ENCODE measurements at regions not wholly inside any gene's neighbourhood (a gene's known extent, or its start where the extent isn't known, plus 50 kb on each side); places are given as distances from the start of the nearest gene placed in this dataset.
"Not testable (repeated sequence)": the region's sequence is repeated elsewhere in the genome, so short reads cannot be mapped to it uniquely, and the experiment has no call there.

DNA sequence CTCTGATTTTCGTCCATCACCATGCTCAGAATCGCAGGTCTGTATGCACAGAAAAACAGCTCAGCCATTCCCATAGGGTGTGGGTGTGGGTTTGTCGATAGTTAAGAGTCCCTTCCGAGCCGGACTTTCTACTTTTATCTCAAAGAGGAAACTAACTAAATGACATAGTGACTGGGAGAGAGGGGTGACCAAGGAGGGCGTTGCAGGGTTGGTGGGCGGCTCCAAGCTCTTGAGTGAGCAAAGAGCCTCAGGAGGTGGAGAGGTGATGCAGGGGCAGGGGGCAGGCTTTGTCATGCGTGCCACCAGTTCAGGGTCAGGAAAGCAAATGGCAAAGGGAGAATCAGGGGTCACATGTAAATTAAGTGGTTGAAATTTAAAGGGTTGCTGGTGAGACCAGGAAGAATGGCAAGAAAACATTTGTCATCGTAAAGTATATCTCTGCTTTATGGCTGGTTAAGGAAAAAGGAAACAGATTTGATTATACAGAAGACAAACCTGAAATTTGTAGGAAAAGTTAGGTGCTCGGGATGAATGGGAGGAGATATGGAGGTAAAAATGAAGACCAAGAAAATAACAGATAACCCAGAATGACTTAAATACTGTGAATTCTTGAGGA lies 249.0 kb downstream of the SETD4 start:
- Mint-ChIP-seq H3K27ac (no peak overlapping the region), H3K27me3 (peaks cover 0 to 7% of the 10 kb centered on the region in 2 donors), H3K4me3 (no peak overlapping the region), H3K4me1 (no peaks in the 10 kb centered on the region), H3K36me3 (no peaks in the 10 kb centered on the region), H3K9me3 (no peaks in the 10 kb centered on the region)
- POLR2A ChIA-PET: no interaction called here
- CTCF ChIA-PET: interaction anchor here in 1 of 2 donors (0.5 kb wide), 1 partner anchor 702 kb away, joined by 3 read pairs; no protein-coding TSS in a partner anchor
- 81% methylated on average over 6 of the region's 10 CpGs for WGBS (ENCODE audit: insufficient coverage)
- DNase-seq (no peak), ATAC-seq (replicated peaks in 1 of 4) (no peak)
- no peaks in the 10 kb centered on the region for H3K4me1 ChIP-seq (ENCODE audit: control insufficient read depth in 1 of 2, extremely low read depth in 1 of 2, insufficient read depth in 2 of 2, low read length in 2 of 2)
- H3K27ac ChIP-seq (ENCODE audit: low read length): no peak overlapping the region
- no peaks in the 10 kb centered on the region for H3K36me3 ChIP-seq (ENCODE audit: control insufficient read depth in 2 of 2, extremely low read depth in 1 of 2, insufficient read depth in 1 of 2, low read length in 1 of 2)
- peaks cover 0 to 2% of the 10 kb centered on the region in 2 experiments for H3K27me3 ChIP-seq (replicated peaks in 1 of 2; ENCODE audit: control insufficient read depth in 2 of 2, extremely low read depth in 1 of 2, insufficient read depth in 2 of 2, low read length in 1 of 2)
- no peak overlapping the region for H3K4me3 ChIP-seq (ENCODE audit: control insufficient read depth in 1 of 2, extremely low read depth in 1 of 2, low read length in 1 of 2)
- no peaks in the 10 kb centered on the region for H3K9me3 ChIP-seq

DNA sequence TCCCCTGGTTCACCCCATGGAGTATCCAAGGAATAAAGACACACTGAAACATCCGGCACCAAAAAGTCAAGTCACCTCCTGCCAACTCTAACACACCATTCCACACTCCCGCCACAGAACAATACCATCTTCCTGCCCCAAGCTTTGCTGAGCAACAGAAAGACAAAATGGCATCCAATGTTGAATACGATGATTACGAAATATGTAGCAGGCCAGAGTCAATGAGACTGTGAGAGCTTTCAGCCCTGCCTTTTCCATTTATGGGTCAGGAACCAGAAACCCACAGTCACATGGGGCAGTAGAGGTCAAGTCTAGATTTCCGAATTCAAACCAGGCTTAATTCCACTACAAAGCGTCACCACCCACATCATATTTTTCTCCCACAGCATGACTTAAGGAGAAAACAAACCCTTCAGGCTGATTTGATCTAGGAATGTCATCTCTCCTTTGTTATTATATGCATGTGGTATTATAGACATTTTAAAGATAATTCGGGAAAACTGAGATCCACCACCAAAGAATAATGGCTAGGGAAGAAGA lies 249.8 kb downstream of the SETD4 start:
- no peak overlapping the region for H3K4me3 ChIP-seq (ENCODE audit: control insufficient read depth in 1 of 2, extremely low read depth in 1 of 2, low read length in 1 of 2)
- peaks cover 0 to 2% of the 10 kb centered on the region in 2 experiments for H3K27me3 ChIP-seq (replicated peaks in 1 of 2; ENCODE audit: control insufficient read depth in 2 of 2, extremely low read depth in 1 of 2, insufficient read depth in 2 of 2, low read length in 1 of 2)
- POLR2A ChIA-PET: no interaction called here
- Mint-ChIP-seq H3K9me3 (no peaks in the 10 kb centered on the region), H3K27me3 (peaks cover under 1 to 7% of the 10 kb centered on the region in 2 donors), H3K4me3 (no peak overlapping the region), H3K4me1 (no peaks in the 10 kb centered on the region), H3K27ac (no peak overlapping the region), H3K36me3 (no peaks in the 10 kb centered on the region)
- WGBS (ENCODE audit: insufficient coverage): 92% methylated on average over 3 of the region's 7 CpGs
- no peak overlapping the region for H3K27ac ChIP-seq (ENCODE audit: low read length)
- no peak for ATAC-seq (replicated peaks in 1 of 4)
- CTCF ChIA-PET: interaction anchor here in 1 of 2 donors (0.5 kb wide), 1 partner anchor 702 kb away, joined by 3 read pairs; no protein-coding TSS in a partner anchor
- DNase-seq: no peak
- no peaks in the 10 kb centered on the region for H3K9me3 ChIP-seq
- H3K4me1 ChIP-seq (ENCODE audit: control insufficient read depth in 1 of 2, extremely low read depth in 1 of 2, insufficient read depth in 2 of 2, low read length in 2 of 2): no peaks in the 10 kb centered on the region
- no peaks in the 10 kb centered on the region for H3K36me3 ChIP-seq (ENCODE audit: control insufficient read depth in 2 of 2, extremely low read depth in 1 of 2, insufficient read depth in 1 of 2, low read length in 1 of 2)

DNA sequence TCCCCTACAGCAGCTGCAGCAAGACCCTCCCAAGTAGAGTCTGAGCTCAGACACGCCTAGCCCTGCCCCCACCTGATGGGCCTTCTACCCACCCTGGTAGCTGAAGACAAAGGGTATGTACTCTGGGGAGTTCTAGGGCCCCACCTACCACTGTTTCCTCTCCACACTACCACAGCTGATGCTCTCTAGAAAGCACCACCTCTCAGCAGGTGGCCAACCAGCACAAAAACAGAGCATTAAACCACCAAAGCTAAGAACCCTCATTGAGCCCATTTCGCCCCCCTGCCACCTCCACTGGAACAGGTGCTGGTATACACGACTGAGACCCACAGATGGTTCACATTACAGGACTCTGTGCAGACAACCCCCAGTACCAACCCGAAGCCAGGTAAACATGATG lies 258.9 kb downstream of the SETD4 start:
- Histone ChIP-seq H3K36me3 (ENCODE audit: control insufficient read depth in 2 of 2, extremely low read depth in 1 of 2, insufficient read depth in 1 of 2, low read length in 1 of 2) (no peaks in the 10 kb centered on the region), H3K4me1 (ENCODE audit: control insufficient read depth in 1 of 2, extremely low read depth in 1 of 2, insufficient read depth in 2 of 2, low read length in 2 of 2) (no peaks in the 10 kb centered on the region), H3K9me3 (no peaks in the 10 kb centered on the region), H3K4me3 (ENCODE audit: control insufficient read depth in 1 of 2, extremely low read depth in 1 of 2, low read length in 1 of 2) (no peak overlapping the region), H3K27ac (ENCODE audit: low read length) (no peak overlapping the region), H3K27me3 (replicated peaks in 1 of 2; ENCODE audit: control insufficient read depth in 2 of 2, extremely low read depth in 1 of 2, insufficient read depth in 2 of 2, low read length in 1 of 2) (peaks cover 0 to 11% of the 10 kb centered on the region in 2 experiments)
- ChIA-PET POLR2A (no interaction called here), CTCF (no interaction called here)
- 20% methylated on average over 2 of the region's 4 CpGs for WGBS (ENCODE audit: insufficient coverage)
- H3K4me1 Mint-ChIP-seq: peaks cover 6 to 17% (median 7%) of the 10 kb centered on the region in 3 donors
- no peak overlapping the region for H3K4me3 Mint-ChIP-seq
- H3K27ac Mint-ChIP-seq: no peak overlapping the region
- ATAC-seq (replicated peaks in 1 of 4) (peak; percentile 31 to 54 (median 36)), DNase-seq (peak in 15 of 35 experiments; percentile 1 to 31 (median 9))
- no peaks in the 10 kb centered on the region for H3K36me3 Mint-ChIP-seq
- peaks cover 7 to 26% of the 10 kb centered on the region in 2 donors for H3K27me3 Mint-ChIP-seq
- no peaks in the 10 kb centered on the region for H3K9me3 Mint-ChIP-seq

DNA sequence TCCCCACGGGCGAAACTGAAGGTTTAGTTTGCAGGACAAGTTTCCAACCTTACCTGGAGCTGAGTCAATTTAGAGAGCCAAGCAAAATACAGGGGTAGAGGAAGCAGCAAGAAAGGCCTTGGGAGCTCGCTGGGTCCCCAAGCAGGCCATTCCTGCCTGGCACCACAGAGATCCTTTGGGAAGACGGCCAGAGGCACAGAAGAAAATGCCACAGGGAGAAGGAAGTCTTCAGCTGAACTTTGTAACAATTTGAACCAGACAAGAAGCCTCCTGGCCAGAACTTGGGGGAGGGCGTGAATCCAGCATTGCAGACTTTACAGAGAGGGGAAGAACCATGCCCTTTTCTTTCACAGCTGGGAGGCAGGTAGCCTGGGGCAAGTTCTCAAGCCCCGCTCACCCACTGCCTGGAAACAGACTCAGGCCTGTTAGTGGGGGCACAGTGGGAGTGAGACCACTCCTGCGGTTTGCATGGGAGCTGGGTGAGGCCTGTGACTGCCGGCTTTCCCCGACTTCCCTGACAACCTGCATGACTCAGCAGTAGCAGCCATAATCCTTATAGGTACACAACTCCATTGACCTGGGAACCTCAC lies 259.4 kb downstream of the SETD4 start:
- H3K36me3 Mint-ChIP-seq; H3K36me3 ChIP-seq (ENCODE audit: control insufficient read depth in 2 of 2, extremely low read depth in 1 of 2, insufficient read depth in 1 of 2, low read length in 1 of 2); H3K4me3 Mint-ChIP-seq; CTCF ChIA-PET; H3K27ac ChIP-seq (ENCODE audit: low read length); POLR2A ChIA-PET; H3K4me3 ChIP-seq (ENCODE audit: control insufficient read depth in 1 of 2, extremely low read depth in 1 of 2, low read length in 1 of 2); ATAC-seq (replicated peaks in 1 of 4); DNase-seq; H3K27ac Mint-ChIP-seq; H3K9me3 ChIP-seq; H3K9me3 Mint-ChIP-seq; H3K4me1 ChIP-seq (ENCODE audit: control insufficient read depth in 1 of 2, extremely low read depth in 1 of 2, insufficient read depth in 2 of 2, low read length in 2 of 2): not testable (repeated sequence)
- WGBS (ENCODE audit: insufficient coverage): 65% methylated on average over 3 of the region's 9 CpGs
- H3K4me1 Mint-ChIP-seq: peaks cover 6 to 17% (median 7%) of the 10 kb centered on the region in 3 donors
- peaks cover 0 to 11% of the 10 kb centered on the region in 2 experiments for H3K27me3 ChIP-seq (replicated peaks in 1 of 2; ENCODE audit: control insufficient read depth in 2 of 2, extremely low read depth in 1 of 2, insufficient read depth in 2 of 2, low read length in 1 of 2)
- H3K27me3 Mint-ChIP-seq: peaks cover 7 to 30% of the 10 kb centered on the region in 2 donors

DNA sequence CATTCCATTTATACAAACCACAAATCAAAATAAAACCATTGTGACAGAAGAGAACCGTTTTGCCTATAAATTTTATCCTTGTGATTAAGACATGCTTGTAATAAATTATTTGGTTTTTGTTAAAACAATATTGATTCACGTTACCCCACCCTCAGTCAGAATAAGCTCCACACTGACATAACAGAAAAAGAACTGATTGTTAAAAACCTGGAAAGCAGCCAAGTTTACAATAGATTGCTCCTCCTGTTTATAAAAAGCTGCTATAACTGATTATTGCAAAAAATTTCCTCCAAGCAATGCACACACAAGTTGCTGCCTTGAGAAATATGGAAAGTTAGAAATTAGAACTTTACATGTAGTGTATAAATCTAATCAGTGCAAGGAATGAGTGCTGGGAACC lies 263.5 kb downstream of the SETD4 start:
- POLR2A ChIA-PET: no interaction called here
- H3K27ac Mint-ChIP-seq: no peak overlapping the region

DNA sequence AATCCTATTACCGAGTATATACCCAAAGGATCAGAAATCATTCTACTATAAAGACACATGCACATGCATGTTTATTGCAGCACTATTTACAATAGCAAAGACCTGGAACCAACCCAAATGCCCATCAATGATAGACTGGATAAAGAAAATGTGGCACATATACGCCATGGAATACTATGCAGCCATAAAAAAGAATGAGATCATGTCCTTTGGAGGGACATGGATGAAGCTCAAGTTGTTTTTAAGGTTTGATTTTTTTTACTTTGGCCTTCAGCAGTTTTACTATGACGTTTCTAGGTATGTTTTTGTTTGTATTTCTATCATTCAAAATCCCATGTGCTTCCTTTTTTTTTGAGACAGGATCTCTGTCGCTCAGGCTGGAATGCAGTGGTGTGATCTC lies 265.8 kb downstream of the SETD4 start:
- H3K9me3 Mint-ChIP-seq; H3K36me3 ChIP-seq (ENCODE audit: control insufficient read depth in 2 of 2, extremely low read depth in 1 of 2, insufficient read depth in 1 of 2, low read length in 1 of 2); H3K4me1 ChIP-seq (ENCODE audit: control insufficient read depth in 1 of 2, extremely low read depth in 1 of 2, insufficient read depth in 2 of 2, low read length in 2 of 2); ATAC-seq (replicated peaks in 1 of 4); H3K27me3 Mint-ChIP-seq; H3K4me3 Mint-ChIP-seq; CTCF ChIA-PET; H3K4me3 ChIP-seq (ENCODE audit: control insufficient read depth in 1 of 2, extremely low read depth in 1 of 2, low read length in 1 of 2); H3K36me3 Mint-ChIP-seq; H3K27ac Mint-ChIP-seq; H3K27me3 ChIP-seq (replicated peaks in 1 of 2; ENCODE audit: control insufficient read depth in 2 of 2, extremely low read depth in 1 of 2, insufficient read depth in 2 of 2, low read length in 1 of 2); H3K9me3 ChIP-seq; DNase-seq; H3K4me1 Mint-ChIP-seq; POLR2A ChIA-PET; H3K27ac ChIP-seq (ENCODE audit: low read length): not testable (repeated sequence)
- WGBS (ENCODE audit: insufficient coverage): no CpG with 5 or more reads among the region's 4 CpGs

More for the DNA sequence above, 263.5 kb downstream of the SETD4 start:
- peaks cover 5 to 14% (median 7%) of the 10 kb centered on the region in 3 donors for H3K4me1 Mint-ChIP-seq
- H3K27me3 Mint-ChIP-seq: peaks cover 4 to 24% of the 10 kb centered on the region in 2 donors
- ATAC-seq (replicated peaks in 1 of 4) (no peak), DNase-seq (no peak)
- Histone ChIP-seq H3K9me3 (no peaks in the 10 kb centered on the region), H3K4me3 (ENCODE audit: control insufficient read depth in 1 of 2, extremely low read depth in 1 of 2, low read length in 1 of 2) (no peak overlapping the region), H3K4me1 (ENCODE audit: control insufficient read depth in 1 of 2, extremely low read depth in 1 of 2, insufficient read depth in 2 of 2, low read length in 2 of 2) (no peaks in the 10 kb centered on the region), H3K36me3 (ENCODE audit: control insufficient read depth in 2 of 2, extremely low read depth in 1 of 2, insufficient read depth in 1 of 2, low read length in 1 of 2) (no peaks in the 10 kb centered on the region), H3K27me3 (replicated peaks in 1 of 2; ENCODE audit: control insufficient read depth in 2 of 2, extremely low read depth in 1 of 2, insufficient read depth in 2 of 2, low read length in 1 of 2) (peaks cover 0 to 11% of the 10 kb centered on the region in 2 experiments), H3K27ac (ENCODE audit: low read length) (no peak overlapping the region)
- H3K36me3 Mint-ChIP-seq: no peaks in the 10 kb centered on the region
- WGBS (ENCODE audit: insufficient coverage): no CpG with 5 or more reads among the region's 2 CpGs
- CTCF ChIA-PET: no interaction called here
- no peaks in the 10 kb centered on the region for H3K9me3 Mint-ChIP-seq
- no peak overlapping the region for H3K4me3 Mint-ChIP-seq
